SK-N-SH treated with all-trans-retinoic acid at 6 μM for 48 hours (cell line): ENCODE measurements at regions not wholly inside any gene's neighbourhood (a gene's known extent, or its start where the extent isn't known, plus 50 kb on each side); places are given as distances from the start of the nearest gene placed in this dataset.

Experiments used
- ARNTL ChIP-seq: fragments of 450-650 bp; formaldehyde crosslinking; IDR thresholded peaks from 2 replicates; pipeline ENCODE4 v1.5.0; 2020; ENCODE audit warnings: low read depth, mild to moderate bottlenecking, moderate library complexity, borderline replicate concordance
- BACH2 ChIP-seq: fragments of 250-450 bp; sonication (Bioruptor Pico); IDR thresholded peaks from 2 replicates; pipeline ENCODE4 v1.9.0; 2021; ENCODE audit warnings: mild to moderate bottlenecking, borderline replicate concordance
- CREB5 ChIP-seq: fragments of 250-450 bp; sonication (Bioruptor Pico); IDR thresholded peaks from 2 replicates; pipeline ENCODE4 v1.5.1; 2020; ENCODE audit warnings: low read depth, mild to moderate bottlenecking, moderate library complexity
- ESRRG ChIP-seq: fragments of 250-450 bp; sonication (Bioruptor Pico); IDR thresholded peaks from 2 replicates; pipeline ENCODE4 v1.6.1; 2021; ENCODE audit warnings: mild to moderate bottlenecking
- ISL1 ChIP-seq: fragments of 250-450 bp; sonication (Bioruptor Pico); IDR thresholded peaks from 2 replicates; pipeline ENCODE4 v2.1.2; 2022; ENCODE audit warnings: mild to moderate bottlenecking, moderate library complexity
- POU6F1 ChIP-seq: fragments of 250-450 bp; sonication (Bioruptor Pico); IDR thresholded peaks from 2 replicates; pipeline ENCODE4 v1.8.0; 2021; ENCODE audit warnings: low read depth, mild to moderate bottlenecking, moderate library complexity, borderline replicate concordance
- RARB ChIP-seq: fragments of 250-450 bp; sonication (Bioruptor Pico); IDR thresholded peaks from 2 replicates; pipeline ENCODE4 v1.8.0; 2021; ENCODE audit warnings: mild to moderate bottlenecking, moderate library complexity
- SNAI2 ChIP-seq: fragments of 250-450 bp; sonication (Bioruptor Pico); IDR thresholded peaks from 2 replicates; pipeline ENCODE4 v1.5.0; 2020; ENCODE audit warnings: mild to moderate bottlenecking, moderate library complexity
- TSHZ2 ChIP-seq: fragments of 250-450 bp; sonication (Bioruptor Pico); IDR thresholded peaks from 2 replicates; pipeline ENCODE4 v1.5.0; 2020; ENCODE audit warnings: mild to moderate bottlenecking, moderate library complexity
- ZC3H10 ChIP-seq: fragments of 250-450 bp; sonication (Bioruptor Pico); IDR thresholded peaks from 2 replicates; pipeline ENCODE4 v1.5.1; 2021; ENCODE audit warnings: mild to moderate bottlenecking, moderate library complexity
- ZFP30 ChIP-seq: fragments of 450-650 bp; formaldehyde crosslinking; IDR thresholded peaks from 2 replicates; pipeline ENCODE4 v1.5.0; 2022; ENCODE audit warnings: mild to moderate bottlenecking, moderate library complexity
- ZNF70 ChIP-seq: fragments of 450-650 bp; formaldehyde crosslinking; IDR thresholded peaks from 2 replicates; pipeline ENCODE4 v1.5.0; 2020; ENCODE audit warnings: mild to moderate bottlenecking, moderate library complexity
- ZNF8 ChIP-seq: fragments of 450-650 bp; formaldehyde crosslinking; IDR thresholded peaks from 2 replicates; pipeline ENCODE4 v1.5.0; 2020; ENCODE audit warnings: mild to moderate bottlenecking, moderate library complexity
- TF ChIP-seq, protein P1 (sequence below): fragments of 250-450 bp; sonication (Bioruptor Pico); IDR thresholded peaks from 2 replicates; pipeline ENCODE4 v1.8.0; 2020; ENCODE audit warnings: mild to moderate bottlenecking, moderate library complexity, borderline replicate concordance

DNA sequence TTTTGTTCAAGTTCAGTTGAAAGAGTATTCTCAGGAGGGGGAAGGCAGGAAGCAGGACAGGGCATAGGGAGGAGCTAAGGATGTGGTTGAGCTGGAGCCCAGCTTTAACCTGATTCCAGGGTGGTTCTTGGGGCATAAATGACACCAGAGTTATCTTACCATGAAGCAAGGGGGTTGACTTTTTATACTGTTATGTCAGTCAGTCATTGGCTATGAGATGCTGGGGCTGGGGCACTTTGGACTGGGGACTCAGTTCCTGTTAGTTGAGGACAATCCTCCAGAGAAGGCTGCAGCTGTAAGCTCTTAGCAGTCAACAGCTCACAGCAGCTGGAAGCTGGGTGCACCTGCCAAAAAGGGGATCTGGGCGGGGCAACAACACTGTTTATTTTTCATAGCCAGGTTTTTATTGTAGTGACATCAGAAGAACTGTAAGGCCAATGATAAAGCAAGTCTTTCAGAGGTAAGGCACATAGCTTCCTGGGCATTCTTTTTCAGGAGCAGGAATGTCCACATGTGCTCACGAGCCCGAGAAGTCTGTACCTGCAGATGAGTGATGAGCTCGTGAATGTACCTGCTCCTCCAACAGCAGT lies 78.5 kb downstream of the MID1IP1 start:
- TF ChIP-seq ZC3H10 (no peak), BACH2 (CRISPR knock-in tag) (no peak), ZNF70 (CRISPR knock-in tag) (no peak), SNAI2 (CRISPR knock-in tag) (no peak), ZNF8 (no peak), ISL1 (CRISPR knock-in tag) (no peak), ESRRG (no peak), ARNTL (no peak), POU6F1 (CRISPR knock-in tag) (no peak), RARB (CRISPR knock-in tag) (no peak), TSHZ2 (CRISPR knock-in tag) (no peak), ZFP30 (CRISPR knock-in tag) (no peak), CREB5 (CRISPR knock-in tag) (no peak)
- TF ChIP-seq, protein P1, sequence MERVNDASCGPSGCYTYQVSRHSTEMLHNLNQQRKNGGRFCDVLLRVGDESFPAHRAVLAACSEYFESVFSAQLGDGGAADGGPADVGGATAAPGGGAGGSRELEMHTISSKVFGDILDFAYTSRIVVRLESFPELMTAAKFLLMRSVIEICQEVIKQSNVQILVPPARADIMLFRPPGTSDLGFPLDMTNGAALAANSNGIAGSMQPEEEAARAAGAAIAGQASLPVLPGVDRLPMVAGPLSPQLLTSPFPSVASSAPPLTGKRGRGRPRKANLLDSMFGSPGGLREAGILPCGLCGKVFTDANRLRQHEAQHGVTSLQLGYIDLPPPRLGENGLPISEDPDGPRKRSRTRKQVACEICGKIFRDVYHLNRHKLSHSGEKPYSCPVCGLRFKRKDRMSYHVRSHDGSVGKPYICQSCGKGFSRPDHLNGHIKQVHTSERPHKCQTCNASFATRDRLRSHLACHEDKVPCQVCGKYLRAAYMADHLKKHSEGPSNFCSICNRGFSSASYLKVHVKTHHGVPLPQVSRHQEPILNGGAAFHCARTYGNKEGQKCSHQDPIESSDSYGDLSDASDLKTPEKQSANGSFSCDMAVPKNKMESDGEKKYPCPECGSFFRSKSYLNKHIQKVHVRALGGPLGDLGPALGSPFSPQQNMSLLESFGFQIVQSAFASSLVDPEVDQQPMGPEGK (CRISPR knock-in tag) = no peak
